GM12891 (cell line): ENCODE measurements at regions not wholly inside any gene's neighbourhood (a gene's known extent, or its start where the extent isn't known, plus 50 kb on each side); places are given as distances from the start of the nearest gene placed in this dataset.

Experiments used
- DNase-seq: peaks from one replicate; pipeline ENCODE4 v3.0.0; 2011; ENCODE audit warnings: low spot score; ENCODE audit not compliant: insufficient read length
- FAIRE-seq: peaks from 2 replicates; lab custom pipeline; 2011; peaks lifted over from hg19 to GRCh38; lab: Jason Lieb, UNC
- PAX5 ChIP-seq: IDR thresholded peaks from 2 replicates; pipeline ENCODE4 v1.6.1; 2011; ENCODE audit warnings: low read length, moderate library complexity, mild to moderate bottlenecking; ENCODE audit not compliant: insufficient read depth, severe bottlenecking
- POLR2A ChIP-seq: IDR thresholded peaks from 2 replicates; pipeline ENCODE4 v1.6.1; 2011; ENCODE audit warnings: low read depth, low read length, control low read depth
- POLR2AphosphoS5 ChIP-seq: IDR thresholded peaks from 2 replicates; pipeline ENCODE4 v1.6.1; 2011; ENCODE audit warnings: low read depth, low read length, control low read depth
- POU2F2 ChIP-seq: IDR thresholded peaks from 2 replicates; pipeline ENCODE4 v1.6.1; 2011; ENCODE audit warnings: low read depth, mild to moderate bottlenecking, control low read depth, low read length, moderate library complexity
- SPI1 ChIP-seq: IDR thresholded peaks from 2 replicates; pipeline ENCODE4 v1.6.1; 2011; ENCODE audit warnings: low read depth, low read length, control low read depth
- TAF1 ChIP-seq: IDR thresholded peaks from 2 replicates; pipeline ENCODE4 v1.6.1; 2011; ENCODE audit warnings: low read depth, low read length, control low read depth

DNA sequence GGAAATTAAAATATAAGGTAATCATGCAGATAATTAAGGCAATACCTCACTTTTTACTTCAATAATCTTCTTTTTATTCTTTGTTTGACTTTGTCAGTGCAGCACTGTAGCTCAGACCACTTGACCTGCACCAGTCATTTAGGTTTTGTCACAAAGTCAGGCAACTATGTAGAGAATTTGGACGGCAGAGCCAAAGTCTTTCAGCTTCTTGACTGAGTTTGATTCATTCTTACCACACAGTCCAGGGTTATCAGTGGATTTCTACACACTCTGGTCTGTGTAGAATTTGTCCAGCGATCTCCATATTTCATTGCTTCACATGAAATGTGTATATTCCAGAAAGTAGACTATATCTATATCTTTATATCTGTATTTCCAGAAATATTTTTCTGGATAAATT lies 107.3 kb downstream of the TFAP2B start:
- no peak for DNase-seq
- no peak for FAIRE-seq
- TF ChIP-seq POLR2AphosphoS5 = no peak
- no peak for TF ChIP-seq TAF1
- no peak for TF ChIP-seq POU2F2
- no peak for TF ChIP-seq POLR2A
- TF ChIP-seq PAX5 = no peak
- TF ChIP-seq SPI1 = no peak

DNA sequence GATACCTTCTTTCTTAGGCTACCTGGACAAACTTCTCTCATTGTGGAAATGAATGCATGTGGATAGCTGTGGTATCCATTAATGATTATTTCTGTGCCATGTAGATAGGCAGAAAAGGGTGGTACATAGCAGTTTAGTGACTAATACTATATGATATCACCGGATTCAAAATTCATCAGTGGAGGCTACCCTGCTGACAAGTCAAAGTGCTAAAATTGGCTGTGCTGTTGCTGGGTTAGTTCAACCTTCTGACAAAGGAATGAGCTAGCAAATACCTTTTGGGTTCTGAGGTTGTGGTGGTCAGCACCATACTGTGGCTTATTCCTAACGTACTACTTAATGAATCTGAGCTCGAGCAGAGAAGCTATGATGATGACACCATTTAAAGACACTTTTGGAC lies 109.1 kb downstream of the TFAP2B start:
- TF ChIP-seq SPI1 (no peak), PAX5 (no peak), POLR2A (no peak), POU2F2 (no peak), TAF1 (no peak), POLR2AphosphoS5 (no peak)
- DNase-seq = no peak
- FAIRE-seq = no peak

DNA sequence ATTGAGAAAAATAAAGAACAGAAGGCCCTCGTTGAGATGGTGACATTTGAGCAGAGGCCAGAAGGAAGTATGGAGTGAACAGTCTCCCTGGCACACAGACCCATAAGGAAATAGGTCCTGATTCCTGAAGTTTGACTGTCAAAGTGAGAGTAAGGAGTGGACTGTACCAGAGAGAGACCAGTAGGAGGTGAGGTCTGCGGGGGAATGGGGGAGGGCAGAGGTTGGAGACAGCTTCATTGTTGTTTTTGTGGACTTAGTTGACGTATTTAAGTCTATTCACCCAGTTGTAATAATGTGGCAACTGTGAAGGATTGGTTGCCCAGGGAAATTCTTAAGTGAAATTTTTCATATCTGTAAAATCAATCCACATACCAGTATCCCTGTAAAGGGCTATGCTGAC lies 110.7 kb downstream of the TFAP2B start:
- FAIRE-seq (no peak), DNase-seq (no peak)
- TF ChIP-seq SPI1 (no peak), PAX5 (no peak), POLR2AphosphoS5 (no peak), POU2F2 (no peak), POLR2A (no peak), TAF1 (no peak)

GRCh38 chr6:50935442-50935841 lies 116.8 kb downstream of the TFAP2B start:
- TF ChIP-seq TAF1 = no peak
- DNase-seq = no peak
- no peak for FAIRE-seq

DNA sequence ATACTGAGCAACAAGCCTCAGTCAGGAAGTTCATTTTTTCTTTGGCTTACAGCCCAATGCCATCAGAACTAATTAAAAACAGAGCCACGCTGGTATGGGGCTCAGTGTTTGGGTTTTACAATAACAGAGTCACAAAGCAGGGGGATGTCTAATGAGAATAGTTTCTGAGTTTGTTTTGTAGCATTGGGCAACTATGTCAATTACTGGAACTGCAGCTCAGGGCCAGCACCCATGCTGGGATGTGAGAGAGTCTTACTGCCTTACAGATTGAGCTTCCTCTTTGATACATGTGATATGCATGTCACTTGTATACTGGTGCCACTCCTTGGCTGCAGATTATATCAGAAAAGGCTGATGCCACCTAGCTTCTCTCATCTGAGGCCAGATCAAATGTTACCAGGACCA lies 117.6 kb downstream of the TFAP2B start:
- DNase-seq = no peak
- FAIRE-seq = no peak
- TF ChIP-seq SPI1 = no peak
- TF ChIP-seq POLR2AphosphoS5 = no peak
- no peak for TF ChIP-seq POU2F2
- no peak for TF ChIP-seq TAF1
- no peak for TF ChIP-seq PAX5
- TF ChIP-seq POLR2A = no peak

DNA sequence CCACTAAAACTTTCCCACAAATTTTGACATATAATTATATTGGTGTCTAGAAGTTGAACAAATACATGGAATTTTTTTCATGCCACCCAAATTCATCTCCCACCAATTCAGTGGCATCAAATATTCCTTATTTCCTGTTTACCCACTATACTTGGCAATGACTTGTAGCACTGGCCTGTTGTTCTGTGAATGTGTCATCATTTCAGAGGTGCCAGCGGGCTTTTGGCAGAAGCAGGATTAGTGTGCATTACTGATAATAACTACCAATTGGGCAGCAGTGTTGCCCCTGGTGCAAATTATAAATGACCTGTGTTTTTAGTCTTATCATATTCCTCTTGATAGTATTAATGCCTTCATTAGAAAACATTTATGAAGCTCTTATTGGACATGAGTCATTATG lies 121.3 kb downstream of the TFAP2B start:
- FAIRE-seq (no peak), DNase-seq (no peak)
- TF ChIP-seq POLR2AphosphoS5 = no peak
- no peak for TF ChIP-seq POLR2A
- no peak for TF ChIP-seq TAF1

- TF ChIP-seq POU2F2 = no peak
- TF ChIP-seq TAF1 = no peak
- TF ChIP-seq SPI1 = no peak
- TF ChIP-seq PAX5 = no peak
- no peak for TF ChIP-seq POLR2AphosphoS5
- TF ChIP-seq POLR2A = no peak
- DNase-seq (no peak), FAIRE-seq (no peak)
These were observed 127.1 kb downstream of the TFAP2B start for GRCh38 chr6:50945789-50946188.

DNA sequence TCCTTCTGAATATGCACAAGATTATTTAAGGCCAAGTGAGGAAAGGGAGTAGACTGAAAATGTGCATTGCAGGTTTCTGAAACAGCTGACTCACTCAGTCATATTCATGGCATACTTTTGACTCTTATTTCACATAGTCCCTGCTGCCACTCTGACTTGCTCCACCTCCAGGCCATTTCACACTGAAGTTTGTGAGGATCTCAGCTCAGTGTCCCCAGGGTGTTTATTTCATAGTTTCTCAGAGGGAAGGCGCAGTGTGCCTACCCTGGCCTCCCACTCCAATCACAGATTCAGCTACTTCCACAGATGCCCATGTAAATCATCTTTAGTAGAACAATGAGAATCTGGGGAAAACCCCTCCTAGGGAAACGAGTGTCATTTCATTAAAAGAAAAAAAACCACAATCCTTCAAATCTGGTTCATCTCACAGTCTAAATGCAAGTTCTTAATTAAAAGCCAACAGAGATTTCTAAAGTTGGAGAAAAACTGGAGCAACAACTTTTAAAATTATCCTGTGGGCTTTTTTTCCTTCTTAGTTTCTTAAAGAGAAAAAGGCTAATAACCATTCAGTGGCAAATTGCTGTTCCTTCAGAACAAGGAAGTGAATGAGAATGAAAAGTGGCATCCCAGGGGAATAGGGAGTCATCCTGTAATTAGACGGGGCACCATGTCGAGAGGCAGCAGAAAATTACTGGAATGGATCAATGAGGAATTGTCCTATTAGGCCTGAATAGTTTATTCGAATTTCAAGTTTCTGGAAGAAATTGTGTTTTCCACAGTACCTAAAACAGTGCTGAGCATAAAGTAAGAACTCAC lies 133.6 kb downstream of the TFAP2B start:
- FAIRE-seq (no peak), DNase-seq (no peak)

GRCh38 chr6:50956014-50956413 lies 137.3 kb downstream of the TFAP2B start:
- TF ChIP-seq POU2F2 = no peak
- no peak for TF ChIP-seq POLR2A
- TF ChIP-seq PAX5 = no peak
- no peak for TF ChIP-seq TAF1
- no peak for TF ChIP-seq SPI1
- TF ChIP-seq POLR2AphosphoS5 = no peak
- FAIRE-seq (no peak), DNase-seq (no peak)

More for the DNA sequence above, 133.6 kb downstream of the TFAP2B start:
- TF ChIP-seq PAX5 (no peak), POU2F2 (no peak), TAF1 (no peak), SPI1 (no peak), POLR2A (no peak), POLR2AphosphoS5 (no peak)

GRCh38 chr6:50958148-50958697 lies 139.6 kb downstream of the TFAP2B start:
- DNase-seq (no peak), FAIRE-seq (no peak)
- TF ChIP-seq POLR2A = no peak
- TF ChIP-seq SPI1 = no peak
- no peak for TF ChIP-seq PAX5
- no peak for TF ChIP-seq TAF1
- TF ChIP-seq POU2F2 = no peak
- no peak for TF ChIP-seq POLR2AphosphoS5

DNA sequence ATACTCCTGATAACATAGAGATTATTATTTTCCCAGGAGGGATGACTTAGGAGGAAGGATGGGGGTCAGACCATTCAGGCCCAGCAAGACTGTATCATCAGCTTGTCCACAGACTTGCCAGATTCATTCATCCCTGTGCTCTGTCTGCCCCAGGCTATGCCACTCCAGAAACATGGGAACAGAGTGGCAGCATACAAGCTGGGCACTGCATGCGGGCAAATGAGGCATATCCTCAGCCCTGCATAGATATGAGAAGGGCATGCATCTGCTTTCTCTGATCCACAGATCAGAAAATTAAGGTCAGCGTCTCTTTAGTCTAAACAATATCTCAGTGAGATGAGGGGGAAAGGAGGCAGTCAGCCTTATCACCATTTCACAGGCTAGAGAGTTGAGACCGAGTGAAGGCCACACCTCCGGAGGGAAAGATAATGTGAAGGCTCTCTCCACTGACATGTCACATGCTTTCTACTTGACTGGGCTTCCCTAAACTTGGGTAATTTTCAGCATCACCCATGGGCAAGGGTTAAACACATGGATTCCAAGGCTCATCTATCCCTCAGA lies 140.5 kb downstream of the TFAP2B start:
- DNase-seq (no peak), FAIRE-seq (no peak)
- no peak for TF ChIP-seq PAX5
- no peak for TF ChIP-seq TAF1
- no peak for TF ChIP-seq SPI1
- no peak for TF ChIP-seq POLR2AphosphoS5
- TF ChIP-seq POLR2A = no peak
- TF ChIP-seq POU2F2 = no peak
